C4-2B (cell line): ENCODE measurements at regions not wholly inside any gene's neighbourhood (a gene's known extent, or its start where the extent isn't known, plus 50 kb on each side); places are given as distances from the start of the nearest gene placed in this dataset.

Experiments used
- H3K27ac ChIP-seq: fragments of 450-650 bp; 2 replicates; pipeline ENCODE4 v1.5.1; 2017
- CTCF ChIP-seq: fragments of 450-650 bp; conservative IDR thresholded peaks from 2 replicates; pipeline ENCODE4 v1.5.1; 2017; ENCODE audit warnings: mild to moderate bottlenecking
- ZFX ChIP-seq: fragments of 450-650 bp; IDR thresholded peaks from 2 replicates; pipeline ENCODE4 v1.6.1; 2017

GRCh38 chr12:94722664-94723063, 72.3 kb upstream of the TMCC3 start:
- H3K27ac ChIP-seq = no peak overlapping the region
- TF ChIP-seq CTCF = no peak
- no peak for TF ChIP-seq ZFX

DNA sequence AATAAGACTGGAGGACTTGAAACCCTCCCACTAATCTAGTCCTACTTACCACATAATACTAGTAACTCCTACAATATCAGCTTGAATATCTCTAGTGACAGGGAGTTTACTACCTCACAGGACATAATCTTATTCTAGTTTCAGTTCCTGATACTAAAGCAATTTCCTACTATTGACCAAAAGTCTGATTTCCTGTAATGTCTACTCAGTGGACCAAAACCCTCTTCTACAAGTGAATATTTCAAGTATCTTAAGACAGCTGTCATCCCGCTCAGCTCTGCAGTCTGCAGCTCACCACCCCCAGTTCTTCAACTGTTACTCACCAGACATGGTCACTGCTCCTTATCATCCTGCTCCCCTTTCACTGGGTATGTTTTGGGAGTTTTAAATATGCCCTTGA, 70.8 kb upstream of the TMCC3 start:
- no peak overlapping the region for H3K27ac ChIP-seq
- TF ChIP-seq ZFX = no peak
- TF ChIP-seq CTCF = no peak

DNA sequence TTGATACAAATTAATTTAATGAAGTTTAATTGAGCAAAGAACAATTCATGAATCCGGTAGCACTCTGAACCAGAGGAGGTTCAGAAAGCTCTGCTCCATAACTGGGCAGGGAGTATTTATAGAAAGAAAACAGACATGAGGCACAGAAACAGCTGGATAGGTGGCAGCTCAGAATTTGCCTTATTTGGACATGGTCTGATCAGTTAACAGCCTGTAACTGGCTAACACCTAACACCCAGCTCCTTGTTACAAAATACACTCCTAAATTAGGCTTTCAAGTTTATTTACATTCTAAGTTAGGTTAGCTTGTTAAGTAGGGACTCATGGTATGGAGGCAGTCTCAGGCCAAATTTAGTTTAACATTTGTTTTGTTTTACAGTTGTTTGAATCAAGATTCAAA, 67.8 kb upstream of the TMCC3 start:
- TF ChIP-seq ZFX = no peak
- no peak for TF ChIP-seq CTCF
- H3K27ac ChIP-seq = no peak overlapping the region

DNA sequence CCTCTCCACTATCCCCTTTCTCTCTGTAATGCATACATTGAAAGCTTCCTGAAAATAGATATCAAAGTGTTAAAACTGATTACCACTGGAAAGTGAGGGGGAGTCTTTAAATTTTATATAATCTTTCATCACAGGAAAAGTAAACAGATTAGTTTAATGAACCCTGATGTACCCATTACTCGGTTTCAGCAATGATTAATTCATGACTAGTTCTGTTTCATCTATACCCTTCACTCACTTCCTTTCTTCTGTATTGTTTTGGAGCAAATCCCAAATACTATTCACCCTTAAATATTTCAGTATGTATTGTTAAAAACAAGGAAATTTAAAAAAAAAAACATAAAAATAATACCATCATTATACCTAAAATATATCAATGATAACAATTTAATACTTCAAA, 67.3 kb upstream of the TMCC3 start:
- no peak overlapping the region for H3K27ac ChIP-seq

GRCh38 chr12:94717108-94717507, 66.8 kb upstream of the TMCC3 start:
- no peak overlapping the region for H3K27ac ChIP-seq
- TF ChIP-seq CTCF (no peak), ZFX (no peak)

More for the DNA sequence above, 67.3 kb upstream of the TMCC3 start:
- no peak for TF ChIP-seq CTCF
- TF ChIP-seq ZFX = no peak

DNA sequence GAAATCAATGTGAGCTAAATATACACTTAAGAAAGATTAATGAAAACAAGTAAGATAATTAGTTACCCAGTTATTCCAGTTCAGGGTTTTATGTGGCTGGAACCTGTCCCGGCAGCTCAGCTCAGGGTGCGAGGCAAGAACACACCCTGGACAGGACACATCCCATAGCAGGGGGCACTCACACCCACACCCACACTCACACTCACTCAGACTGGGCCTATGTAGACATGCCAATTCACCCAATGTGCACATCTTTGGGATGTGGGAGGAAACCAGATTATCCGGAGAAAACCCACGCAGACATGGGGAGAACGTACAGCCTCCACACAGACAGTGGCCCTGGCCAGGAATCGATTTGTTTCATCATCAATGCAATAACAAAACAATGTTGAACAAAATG, 66.0 kb upstream of the TMCC3 start:
- no peak for TF ChIP-seq ZFX
- TF ChIP-seq CTCF = no peak

GRCh38 chr12:94714378-94715114, 64.2 kb upstream of the TMCC3 start:
- no peak overlapping the region for H3K27ac ChIP-seq
- TF ChIP-seq CTCF = no peak
- no peak for TF ChIP-seq ZFX

More for the DNA sequence above, 66.0 kb upstream of the TMCC3 start:
- H3K27ac ChIP-seq = no peak overlapping the region
